H1 (cell line): ENCODE measurements at regions not wholly inside any gene's neighbourhood (a gene's known extent, or its start where the extent isn't known, plus 50 kb on each side); places are given as distances from the start of the nearest gene placed in this dataset.

Experiments used
- BCL11A ChIP-seq, 2 experiments: IDR thresholded peaks; one replicate each; pipeline ENCODE4 v1.6.1; 2011; ENCODE audit warnings: low read depth in 2 of 2, low read length in 2 of 2, mild to moderate bottlenecking in 2 of 2
- CHD2 ChIP-seq: IDR thresholded peaks from 2 replicates; pipeline ENCODE4 v1.6.1; 2012; ENCODE audit warnings: low read length, improper control_type of control experiment
- CHD7 ChIP-seq: fragments of 300-600 bp; sonication (generic); IDR thresholded peaks from 2 replicates; pipeline ENCODE4 v1.7.1; 2012; ENCODE audit warnings: low read length, moderate library complexity, mild to moderate bottlenecking, inconsistent platforms; ENCODE audit not compliant: insufficient replicate concordance
- EZH2 ChIP-seq: fragments of 200-600 bp; sonication (generic); IDR thresholded peaks from 2 replicates; pipeline ENCODE4 v1.7.1; 2012; ENCODE audit warnings: low read depth, mild to moderate bottlenecking, moderate library complexity, low read length, inconsistent platforms; ENCODE audit not compliant: severe bottlenecking
- JUN ChIP-seq: IDR thresholded peaks from 2 replicates; pipeline ENCODE4 v1.6.1; 2011; ENCODE audit warnings: low read depth, mild to moderate bottlenecking, improper control_type of control experiment, low read length
- NRF1 ChIP-seq: IDR thresholded peaks from 2 replicates; pipeline ENCODE4 v1.6.1; 2011; ENCODE audit warnings: mild to moderate bottlenecking, low read depth, low read length, improper control_type of control experiment
- SAP30 ChIP-seq: fragments of 300-600 bp; sonication (generic); IDR thresholded peaks from 2 replicates; pipeline ENCODE4 v1.7.1; 2012; ENCODE audit warnings: low read length, moderate library complexity, mild to moderate bottlenecking, inconsistent platforms; ENCODE audit not compliant: insufficient read depth, insufficient replicate concordance
- SUZ12 ChIP-seq: fragments of 200-600 bp; sonication (generic); IDR thresholded peaks from 2 replicates; pipeline ENCODE4 v1.6.1; 2012; ENCODE audit warnings: mild to moderate bottlenecking, inconsistent platforms, low read length, moderate library complexity, mixed read lengths
- TEAD4 ChIP-seq: IDR thresholded peaks from 2 replicates; pipeline ENCODE4 v1.6.1; 2012; ENCODE audit warnings: low read depth, low read length, inconsistent platforms, mixed read lengths

- no peak for TF ChIP-seq CHD7
- TF ChIP-seq BCL11A (IDR thresholded peaks at IDR 0.05; ENCODE audit: low read depth in 2 of 2, low read length in 2 of 2) = no peak
- no peak for TF ChIP-seq TEAD4
- TF ChIP-seq NRF1 = no peak
- no peak for TF ChIP-seq SAP30
- TF ChIP-seq JUN = no peak
- no peak for TF ChIP-seq EZH2
- no peak for TF ChIP-seq CHD2
- no peak for TF ChIP-seq SUZ12
- TF ChIP-seq, all 59 proteins: peak for 0
Measured at GRCh38 chr2:120830096-120830830, 94.6 kb downstream of the GLI2 start (continued).
